AG09309 (cell line): ENCODE measurements at regions not wholly inside any gene's neighbourhood (a gene's known extent, or its start where the extent isn't known, plus 50 kb on each side); places are given as distances from the start of the nearest gene placed in this dataset.

ENCODE experiments used
- DNase-seq: peaks from one replicate; pipeline ENCODE4 v3.0.0-alpha.2; 2010; ENCODE audit warnings: low read depth
- H3K4me3 ChIP-seq: 2 replicates; pipeline ENCODE4 v1.5.1; 2011; ENCODE audit warnings: mild to moderate bottlenecking, low read depth, low read length, moderate library complexity; ENCODE audit not compliant: control insufficient read depth
- CTCF ChIP-seq: IDR thresholded peaks from 2 replicates; pipeline ENCODE4 v1.5.1; 2011; ENCODE audit warnings: mild to moderate bottlenecking, low read depth, low read length, inconsistent platforms; ENCODE audit not compliant: insufficient read depth, control insufficient read depth; ENCODE audit errors: missing control alignments

- H3K4me3 ChIP-seq = no peak overlapping the region
- no peak for DNase-seq
- no peak for TF ChIP-seq CTCF
These were observed 291.0 kb upstream of the DOK6 start for GRCh38 chr18:69109686-69110085.

- TF ChIP-seq CTCF = no peak
- no peak for DNase-seq
- H3K4me3 ChIP-seq = no peak overlapping the region
These were observed 279.9 kb upstream of the DOK6 start for GRCh38 chr18:69120833-69121232.

- H3K4me3 ChIP-seq = no peak overlapping the region
- DNase-seq = no peak
- no peak for TF ChIP-seq CTCF
These were observed 277.3 kb upstream of the DOK6 start for GRCh38 chr18:69123421-69123820.

GRCh38 chr18:69127873-69128500, 272.7 kb upstream of the DOK6 start:
- DNase-seq = no peak
- no peak overlapping the region for H3K4me3 ChIP-seq
- no peak for TF ChIP-seq CTCF

GRCh38 chr18:69128566-69128965, 272.1 kb upstream of the DOK6 start:
- TF ChIP-seq CTCF = no peak
- no peak overlapping the region for H3K4me3 ChIP-seq
- DNase-seq = no peak

GRCh38 chr18:69128978-69129377, 271.7 kb upstream of the DOK6 start:
- no peak for DNase-seq
- no peak for TF ChIP-seq CTCF
- H3K4me3 ChIP-seq = no peak overlapping the region

- TF ChIP-seq CTCF = no peak
- H3K4me3 ChIP-seq = no peak overlapping the region
- no peak for DNase-seq
These were observed 262.6 kb upstream of the DOK6 start for GRCh38 chr18:69138088-69138487.
